ENCODE measurements at regions not wholly inside any gene's neighbourhood (a gene's known extent, or its start where the extent isn't known, plus 50 kb on each side); places are given as distances from the start of the nearest gene placed in this dataset.
"Not testable (repeated sequence)": the region's sequence is repeated elsewhere in the genome, so short reads cannot be mapped to it uniquely, and the experiment has no call there.

DNA sequence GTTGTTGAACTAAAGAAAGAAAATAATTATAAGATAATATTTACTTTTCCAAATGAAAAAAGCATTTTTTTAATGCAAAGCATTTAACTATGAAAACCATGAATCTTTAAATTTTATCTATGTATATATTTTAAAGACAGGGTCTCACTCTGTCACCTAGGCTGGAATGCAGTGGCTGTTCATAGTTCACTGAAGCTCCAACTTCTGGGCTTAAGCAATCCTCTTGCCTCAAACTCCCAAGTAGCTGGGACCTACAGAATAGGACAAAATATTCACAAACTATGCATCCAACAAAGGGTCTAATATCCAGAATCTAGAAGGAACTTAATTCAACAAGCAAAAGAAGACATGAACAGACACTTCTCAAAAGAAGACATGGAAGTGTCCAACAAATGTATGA, 55.9 kb upstream of the ALB start:
- DNase-seq (no peak), ATAC-seq (no peak)
- Histone ChIP-seq H3K27ac (ENCODE audit: low read length) (no peak overlapping the region), H3K4me1 (ENCODE audit: control insufficient read depth, insufficient read depth, low read length) (no peaks in the 10 kb centered on the region), H3K27me3 (ENCODE audit: control insufficient read depth, insufficient read depth) (no peaks in the 10 kb centered on the region), H3K4me3 (ENCODE audit: low read length) (no peak overlapping the region), H3K9me3 (ENCODE audit: control insufficient read depth, low read length) (no peaks in the 10 kb centered on the region)
- intact Hi-C loops (cut with DNase I): no loop called here

DNA sequence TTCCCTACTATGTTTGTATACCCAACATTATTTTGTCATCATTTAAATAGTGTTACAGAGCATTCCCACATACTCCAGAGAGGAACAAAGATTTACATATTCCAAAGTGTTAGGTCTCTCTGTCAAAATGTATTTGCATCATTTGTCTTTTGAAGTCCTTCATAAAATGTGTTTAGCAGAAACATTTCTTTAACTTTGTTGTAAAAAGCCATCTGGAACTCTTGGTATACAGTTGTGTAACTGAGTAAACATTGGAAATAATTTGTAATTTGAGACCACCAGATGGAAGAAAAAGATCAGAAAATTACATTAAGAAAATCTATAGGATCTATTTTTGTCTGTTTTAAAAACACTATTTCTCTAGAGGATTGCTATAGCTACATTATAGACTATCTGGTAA, 56.6 kb upstream of the ALB start:
- Histone ChIP-seq H3K4me3 (ENCODE audit: low read length) (no peak overlapping the region), H3K27ac (ENCODE audit: low read length) (no peak overlapping the region), H3K9me3 (ENCODE audit: control insufficient read depth, low read length) (no peaks in the 10 kb centered on the region), H3K27me3 (ENCODE audit: control insufficient read depth, insufficient read depth) (no peaks in the 10 kb centered on the region), H3K4me1 (ENCODE audit: control insufficient read depth, insufficient read depth, low read length) (no peaks in the 10 kb centered on the region)
- DNase-seq (no peak), ATAC-seq (no peak)
- intact Hi-C loops (cut with DNase I): no loop called here

DNA sequence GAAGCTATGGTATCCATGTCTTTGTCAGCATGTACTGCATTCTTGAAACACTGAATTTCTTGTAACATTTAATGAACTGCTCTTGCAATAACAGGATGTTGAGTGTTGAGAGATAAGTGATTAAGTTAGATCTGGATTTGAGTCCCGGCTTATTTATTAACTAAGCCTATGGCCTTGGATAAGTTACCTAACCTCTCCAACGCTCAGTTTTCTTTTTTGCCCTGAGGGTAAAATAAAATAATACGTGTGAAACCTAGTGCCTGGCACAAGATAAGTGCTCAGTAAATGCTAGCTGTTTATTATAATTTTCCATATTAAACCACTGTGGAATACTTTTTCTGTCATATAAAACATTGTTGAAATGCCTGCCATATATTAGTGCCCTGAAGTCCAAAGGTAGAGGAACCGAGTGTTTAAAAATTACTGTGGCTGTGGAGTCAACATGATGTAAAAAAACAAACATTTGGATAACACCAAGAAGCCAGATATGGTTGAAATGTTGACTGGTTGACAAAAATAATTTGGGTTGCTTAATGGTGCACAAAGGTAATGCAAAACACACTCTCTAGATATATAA, 58.6 kb upstream of the ALB start:
- ATAC-seq (no peak), DNase-seq (no peak)
- H3K4me3 ChIP-seq (ENCODE audit: low read length): no peak overlapping the region
- no peaks in the 10 kb centered on the region for H3K9me3 ChIP-seq (ENCODE audit: control insufficient read depth, low read length)
- 43% methylated on average over 4 of the region's 4 CpGs for WGBS
- H3K4me1 ChIP-seq (ENCODE audit: control insufficient read depth, insufficient read depth, low read length): no peaks in the 10 kb centered on the region
- no peak overlapping the region for H3K27ac ChIP-seq (ENCODE audit: low read length)
- no peaks in the 10 kb centered on the region for H3K27me3 ChIP-seq (ENCODE audit: control insufficient read depth, insufficient read depth)
- intact Hi-C loops (cut with DNase I): no loop called here

GRCh38 chr4:73344106-73344505, 60.0 kb upstream of the ALB start:
- no peaks in the 10 kb centered on the region for H3K27me3 ChIP-seq (ENCODE audit: control insufficient read depth, insufficient read depth)
- DNase-seq (no peak), ATAC-seq (no peak)
- no peaks in the 10 kb centered on the region for H3K4me1 ChIP-seq (ENCODE audit: control insufficient read depth, insufficient read depth, low read length)
- no peak overlapping the region for H3K4me3 ChIP-seq (ENCODE audit: low read length)
- intact Hi-C loops (cut with DNase I): no loop called here
- WGBS: 65% methylated on average over 1 of the region's 1 CpG
- H3K9me3 ChIP-seq (ENCODE audit: control insufficient read depth, low read length): no peaks in the 10 kb centered on the region
- H3K27ac ChIP-seq (ENCODE audit: low read length): no peak overlapping the region

- H3K9me3 ChIP-seq (ENCODE audit: control insufficient read depth, low read length): no peaks in the 10 kb centered on the region
- no peaks in the 10 kb centered on the region for H3K27me3 ChIP-seq (ENCODE audit: control insufficient read depth, insufficient read depth)
- no peaks in the 10 kb centered on the region for H3K4me1 ChIP-seq (ENCODE audit: control insufficient read depth, insufficient read depth, low read length)
- intact Hi-C loops (cut with DNase I): no loop called here
- WGBS: 87% methylated on average over 4 of the region's 4 CpGs
- no peak for ATAC-seq
- no peak for DNase-seq
- no peak overlapping the region for H3K27ac ChIP-seq (ENCODE audit: low read length)
- H3K4me3 ChIP-seq (ENCODE audit: low read length): no peak overlapping the region
Observed at GRCh38 chr4:73343432-73343831, 60.7 kb upstream of the ALB start.

- intact Hi-C loops (cut with DNase I): no loop called here
- WGBS: 40% methylated on average over 4 of the region's 4 CpGs
- Histone ChIP-seq H3K27me3 (ENCODE audit: control insufficient read depth, insufficient read depth) (no peaks in the 10 kb centered on the region), H3K4me1 (ENCODE audit: control insufficient read depth, insufficient read depth, low read length) (no peaks in the 10 kb centered on the region), H3K9me3 (ENCODE audit: control insufficient read depth, low read length) (no peaks in the 10 kb centered on the region), H3K4me3 (ENCODE audit: low read length) (no peak overlapping the region), H3K27ac (ENCODE audit: low read length) (no peak overlapping the region)
- ATAC-seq: no peak
- DNase-seq: no peak
Observed at GRCh38 chr4:73341454-73341853, 62.6 kb upstream of the ALB start.

DNA sequence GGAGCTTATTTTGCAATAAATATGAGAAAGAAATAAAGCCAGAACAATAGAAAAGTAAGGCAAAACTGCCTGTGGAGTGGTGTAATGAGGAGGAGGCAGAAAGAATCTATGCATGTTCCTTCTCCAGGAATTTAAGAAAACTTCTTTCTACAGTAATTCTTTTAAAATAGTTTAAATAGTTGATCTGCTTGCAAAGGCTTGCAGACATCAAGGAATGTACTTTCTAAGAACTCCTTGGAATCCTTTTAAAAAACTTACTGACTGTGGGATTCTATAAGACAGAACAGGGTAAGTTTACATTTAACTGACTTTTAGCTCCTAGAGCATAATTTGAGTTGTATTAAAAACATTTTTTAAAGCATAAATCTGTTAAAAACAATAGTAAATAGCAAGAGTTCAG, 63.2 kb upstream of the ALB start:
- Histone ChIP-seq H3K27ac (ENCODE audit: low read length) (no peak overlapping the region), H3K4me1 (ENCODE audit: control insufficient read depth, insufficient read depth, low read length) (no peaks in the 10 kb centered on the region), H3K9me3 (ENCODE audit: control insufficient read depth, low read length) (no peaks in the 10 kb centered on the region), H3K27me3 (ENCODE audit: control insufficient read depth, insufficient read depth) (no peaks in the 10 kb centered on the region), H3K4me3 (ENCODE audit: low read length) (no peak overlapping the region)
- ATAC-seq (no peak), DNase-seq (no peak)
- intact Hi-C loops (cut with DNase I): no loop called here

DNA sequence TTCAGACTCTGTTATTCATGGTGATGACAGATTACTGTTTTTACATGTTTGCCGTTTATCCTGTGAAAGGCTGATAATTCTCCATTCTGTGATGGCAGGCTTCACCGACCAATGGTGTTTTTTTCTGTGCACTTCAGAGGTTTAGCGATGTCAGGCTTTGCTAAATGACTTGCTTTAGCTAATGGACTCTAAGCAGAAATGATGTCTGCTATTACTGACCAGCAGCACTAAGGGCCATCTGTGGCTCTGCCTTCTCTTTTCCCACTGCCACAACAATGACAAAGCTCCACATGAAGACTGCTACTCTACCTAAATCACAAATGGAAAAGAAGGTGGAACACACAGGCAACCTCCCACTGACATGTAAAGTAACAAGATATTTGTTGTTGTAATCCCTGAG, 68.4 kb upstream of the ALB start:
- Histone ChIP-seq H3K27me3 (ENCODE audit: control insufficient read depth, insufficient read depth) (no peaks in the 10 kb centered on the region), H3K27ac (ENCODE audit: low read length) (no peak overlapping the region), H3K4me3 (ENCODE audit: low read length) (no peak overlapping the region), H3K9me3 (ENCODE audit: control insufficient read depth, low read length) (no peaks in the 10 kb centered on the region), H3K4me1 (ENCODE audit: control insufficient read depth, insufficient read depth, low read length) (no peaks in the 10 kb centered on the region)
- DNase-seq (no peak), ATAC-seq (no peak)
- intact Hi-C loops (cut with DNase I): no loop called here
- 58% methylated on average over 3 of the region's 3 CpGs for WGBS

DNA sequence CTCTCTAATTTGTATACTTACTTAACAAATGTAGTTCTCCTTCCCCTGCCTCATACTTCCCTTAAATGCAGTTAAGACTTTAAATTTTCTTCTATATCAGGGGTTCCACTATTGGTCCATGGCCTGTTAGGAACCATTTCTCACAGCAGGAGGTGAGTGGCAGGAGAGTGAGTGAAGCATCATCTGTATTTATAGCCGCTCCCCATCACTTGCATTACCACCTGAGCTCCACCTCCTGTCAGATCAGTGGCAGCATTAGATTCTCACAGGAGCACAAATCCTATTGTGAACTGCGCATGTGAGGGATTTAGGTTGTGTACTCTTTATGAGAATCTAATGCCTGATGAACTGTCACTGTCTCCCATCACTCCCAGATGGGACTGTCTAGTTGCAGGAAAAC, 72.1 kb upstream of the ALB start:
- H3K27me3 ChIP-seq (ENCODE audit: control insufficient read depth, insufficient read depth); H3K4me3 ChIP-seq (ENCODE audit: low read length); H3K9me3 ChIP-seq (ENCODE audit: control insufficient read depth, low read length); H3K4me1 ChIP-seq (ENCODE audit: control insufficient read depth, insufficient read depth, low read length); H3K27ac ChIP-seq (ENCODE audit: low read length); ATAC-seq; DNase-seq; intact Hi-C loops (cut with DNase I): not testable (repeated sequence)
- WGBS: 95% methylated on average over 2 of the region's 2 CpGs

- WGBS: 84% methylated on average over 4 of the region's 4 CpGs
- no peaks in the 10 kb centered on the region for H3K9me3 ChIP-seq (ENCODE audit: control insufficient read depth, low read length)
- ATAC-seq (no peak), DNase-seq (no peak)
- no peaks in the 10 kb centered on the region for H3K4me1 ChIP-seq (ENCODE audit: control insufficient read depth, insufficient read depth, low read length)
- H3K27me3 ChIP-seq (ENCODE audit: control insufficient read depth, insufficient read depth): no peaks in the 10 kb centered on the region
- intact Hi-C loops (cut with DNase I): no loop called here
- no peak overlapping the region for H3K27ac ChIP-seq (ENCODE audit: low read length)
- H3K4me3 ChIP-seq (ENCODE audit: low read length): no peak overlapping the region
Observed at GRCh38 chr4:73329300-73329699, 70.7 kb upstream of the ANKRD17 start.

GRCh38 chr4:73325776-73326175, 67.2 kb upstream of the ANKRD17 start:
- intact Hi-C loops (cut with DNase I); H3K27me3 ChIP-seq (ENCODE audit: control insufficient read depth, insufficient read depth); H3K9me3 ChIP-seq (ENCODE audit: control insufficient read depth, low read length); H3K27ac ChIP-seq (ENCODE audit: low read length); H3K4me3 ChIP-seq (ENCODE audit: low read length); H3K4me1 ChIP-seq (ENCODE audit: control insufficient read depth, insufficient read depth, low read length); ATAC-seq; DNase-seq: not testable (repeated sequence)
- WGBS: 80% methylated on average over 5 of the region's 5 CpGs

- 88% methylated on average over 1 of the region's 1 CpG for WGBS
- no peaks in the 10 kb centered on the region for H3K27me3 ChIP-seq (ENCODE audit: control insufficient read depth, insufficient read depth)
- no peaks in the 10 kb centered on the region for H3K9me3 ChIP-seq (ENCODE audit: control insufficient read depth, low read length)
- H3K4me3 ChIP-seq (ENCODE audit: low read length): no peak overlapping the region
- DNase-seq: no peak
- no peaks in the 10 kb centered on the region for H3K4me1 ChIP-seq (ENCODE audit: control insufficient read depth, insufficient read depth, low read length)
- no peak overlapping the region for H3K27ac ChIP-seq (ENCODE audit: low read length)
- ATAC-seq: no peak
- intact Hi-C loops (cut with DNase I): no loop called here
Observed at GRCh38 chr4:73317092-73317491, 58.5 kb upstream of the ANKRD17 start.

All from right cardiac atrium (tissue), 5 donors.